HFFc6 (cell line): ENCODE measurements at regions not wholly inside any gene's neighbourhood (a gene's known extent, or its start where the extent isn't known, plus 50 kb on each side); places are given as distances from the start of the nearest gene placed in this dataset.

Experiments used
- DNase-seq: peaks from one replicate; pipeline ENCODE4 v3.0.0-alpha.2; 2018
- H3K27ac Mint-ChIP-seq: 2 replicates; pipeline ENCODE4 v1.8.0; 2020; ENCODE audit warnings: mild to moderate bottlenecking, mixed read lengths
- H3K27me3 Mint-ChIP-seq: 2 replicates; pipeline ENCODE4 v1.8.0; 2021; ENCODE audit warnings: mild to moderate bottlenecking, moderate library complexity, mixed read lengths; ENCODE audit not compliant: insufficient read depth
- H3K36me3 Mint-ChIP-seq: 2 replicates; pipeline ENCODE4 v1.8.0; 2021; ENCODE audit warnings: low read depth, mixed read lengths
- H3K4me1 Mint-ChIP-seq: 2 replicates; pipeline ENCODE4 v1.8.0; 2020; ENCODE audit warnings: low read depth, mixed read lengths
- H3K4me3 Mint-ChIP-seq: 2 replicates; pipeline ENCODE4 v1.8.0; 2020; ENCODE audit warnings: mild to moderate bottlenecking, moderate library complexity, mixed read lengths
- H3K9me3 Mint-ChIP-seq: 2 replicates; pipeline ENCODE4 v1.8.0; 2020; ENCODE audit warnings: mild to moderate bottlenecking, mixed read lengths
- TF ChIP-seq, protein P1 (sequence below): fragments of 200-600 bp; sonication (generic); IDR thresholded peaks from 2 replicates; pipeline ENCODE4 v1.5.0; 2021; ENCODE audit warnings: antibody characterized with exemption, mild to moderate bottlenecking

DNA sequence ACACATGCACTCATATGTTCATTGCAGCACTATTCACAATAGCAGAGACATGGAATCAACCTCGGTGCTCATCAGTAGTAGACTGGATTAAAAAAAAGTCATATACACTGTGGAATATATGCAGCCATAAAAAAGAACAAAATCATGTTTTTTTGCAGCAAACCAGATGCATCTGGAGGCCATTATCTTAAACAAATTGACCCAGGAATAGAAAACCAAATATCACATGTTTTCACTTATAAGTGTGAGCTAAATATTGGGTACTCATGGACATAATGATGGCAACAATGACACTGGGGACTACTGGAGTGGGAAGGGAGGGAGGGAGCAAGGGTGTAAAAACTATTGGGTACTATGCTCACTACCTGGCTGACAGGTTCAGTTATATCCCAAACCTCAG, 792.6 kb downstream of the EPHA4 start:
- Mint-ChIP-seq H3K4me1 (peaks cover 39% of the 10 kb centered on the region), H3K27ac (no peak overlapping the region), H3K27me3 (peaks cover 3% of the 10 kb centered on the region; the same call in 1 of the 2 replicates), H3K36me3 (peaks cover 12% of the 10 kb centered on the region; the same call in 1 of the 2 replicates), H3K9me3 (peaks cover 14% of the 10 kb centered on the region), H3K4me3 (no peak overlapping the region)
- no peak for DNase-seq
- TF ChIP-seq, protein P1, sequence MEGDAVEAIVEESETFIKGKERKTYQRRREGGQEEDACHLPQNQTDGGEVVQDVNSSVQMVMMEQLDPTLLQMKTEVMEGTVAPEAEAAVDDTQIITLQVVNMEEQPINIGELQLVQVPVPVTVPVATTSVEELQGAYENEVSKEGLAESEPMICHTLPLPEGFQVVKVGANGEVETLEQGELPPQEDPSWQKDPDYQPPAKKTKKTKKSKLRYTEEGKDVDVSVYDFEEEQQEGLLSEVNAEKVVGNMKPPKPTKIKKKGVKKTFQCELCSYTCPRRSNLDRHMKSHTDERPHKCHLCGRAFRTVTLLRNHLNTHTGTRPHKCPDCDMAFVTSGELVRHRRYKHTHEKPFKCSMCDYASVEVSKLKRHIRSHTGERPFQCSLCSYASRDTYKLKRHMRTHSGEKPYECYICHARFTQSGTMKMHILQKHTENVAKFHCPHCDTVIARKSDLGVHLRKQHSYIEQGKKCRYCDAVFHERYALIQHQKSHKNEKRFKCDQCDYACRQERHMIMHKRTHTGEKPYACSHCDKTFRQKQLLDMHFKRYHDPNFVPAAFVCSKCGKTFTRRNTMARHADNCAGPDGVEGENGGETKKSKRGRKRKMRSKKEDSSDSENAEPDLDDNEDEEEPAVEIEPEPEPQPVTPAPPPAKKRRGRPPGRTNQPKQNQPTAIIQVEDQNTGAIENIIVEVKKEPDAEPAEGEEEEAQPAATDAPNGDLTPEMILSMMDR, result no peak

DNA sequence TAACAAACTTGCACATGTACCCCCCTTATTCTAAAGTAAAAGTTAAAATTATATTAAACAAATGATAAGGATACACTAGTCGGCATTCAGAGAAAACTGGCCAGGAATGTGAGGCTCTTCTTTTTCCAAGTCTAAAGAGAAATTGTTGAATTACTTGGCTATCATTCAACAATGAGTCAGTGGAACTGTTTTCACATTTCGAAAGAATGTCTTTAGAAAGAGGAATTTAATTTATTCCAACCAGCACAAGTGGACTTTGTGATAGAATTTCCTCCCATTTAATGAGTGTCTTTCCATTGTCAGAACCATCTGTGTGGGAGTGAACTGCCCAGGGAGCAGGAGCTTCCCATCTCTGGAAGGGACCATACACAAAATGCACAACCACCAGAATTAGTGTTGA, 792.2 kb downstream of the EPHA4 start:
- peaks cover 14% of the 10 kb centered on the region for H3K9me3 Mint-ChIP-seq
- H3K36me3 Mint-ChIP-seq, result peaks cover 12% of the 10 kb centered on the region; the same call in 1 of the 2 replicates
- H3K4me1 Mint-ChIP-seq, result peaks cover 39% of the 10 kb centered on the region
- TF ChIP-seq, protein P1, result no peak
- peaks cover 3% of the 10 kb centered on the region; the same call in 1 of the 2 replicates for H3K27me3 Mint-ChIP-seq
- peak overlapping the region; percentile 18; the same call in 1 of the 2 replicates for H3K27ac Mint-ChIP-seq
- peak overlapping the region; percentile 27; the same call in 1 of the 2 replicates for H3K4me3 Mint-ChIP-seq
- DNase-seq, result peak; percentile 68

DNA sequence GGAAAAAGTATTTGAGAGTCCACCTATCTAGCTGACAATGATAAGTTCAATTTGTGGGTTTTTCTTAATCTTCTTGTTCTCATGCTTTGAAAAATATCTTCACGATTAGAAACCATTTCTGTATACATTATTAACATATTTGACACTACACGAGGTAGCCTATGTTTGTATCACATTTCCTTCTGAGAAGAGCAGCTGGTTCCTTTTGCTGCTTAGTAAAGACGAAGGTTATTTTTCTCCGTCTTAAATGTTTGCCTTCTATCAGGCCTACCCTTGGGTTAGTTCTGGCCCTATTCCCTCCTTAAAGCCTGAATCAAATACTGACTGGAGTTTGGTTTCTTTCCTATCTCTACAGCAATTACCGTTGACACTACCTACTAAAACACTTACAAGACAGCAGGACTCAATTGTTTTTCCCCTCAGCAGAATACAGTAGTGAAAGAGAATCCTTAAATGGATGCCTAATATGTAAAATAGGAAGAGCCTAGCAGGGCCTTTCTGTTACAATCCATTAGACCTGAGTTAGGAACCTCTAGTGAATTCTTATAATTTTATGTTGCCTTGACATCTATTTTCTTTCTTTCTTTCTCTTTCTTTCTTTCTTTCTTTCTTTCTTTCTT, 790.4 kb downstream of the EPHA4 start:
- Mint-ChIP-seq H3K27me3 (peaks cover 3% of the 10 kb centered on the region; the same call in 1 of the 2 replicates), H3K4me3 (no peak overlapping the region), H3K4me1 (peaks cover 22% of the 10 kb centered on the region), H3K9me3 (peaks cover 14% of the 10 kb centered on the region), H3K36me3 (peaks cover 12% of the 10 kb centered on the region; the same call in 1 of the 2 replicates), H3K27ac (no peak overlapping the region)
- DNase-seq, result no peak
- TF ChIP-seq, protein P1, result no peak

DNA sequence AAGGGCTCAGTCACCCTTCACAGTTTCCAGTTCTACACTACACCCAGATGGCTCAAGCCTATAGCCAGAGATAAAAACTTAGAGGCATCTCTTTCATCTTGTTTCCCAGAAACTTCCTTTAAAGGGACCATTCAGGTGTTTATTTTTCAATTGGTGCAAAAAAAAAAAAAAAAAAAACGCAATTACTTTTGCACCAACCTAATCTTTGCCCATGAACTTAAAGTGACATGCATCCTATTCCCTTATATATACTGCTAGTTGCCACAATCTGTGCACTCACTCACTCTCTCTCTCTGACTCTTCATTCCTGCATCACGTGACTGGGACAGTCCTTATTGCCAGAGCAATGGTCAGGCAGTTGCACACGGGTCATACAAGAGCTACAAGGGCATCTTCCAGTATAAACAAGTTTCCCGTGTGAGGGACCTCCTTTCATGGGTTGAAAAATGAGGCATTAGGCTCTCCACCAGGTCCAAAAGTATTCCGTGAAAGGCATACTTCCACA, 789.4 kb downstream of the EPHA4 start:
- TF ChIP-seq, protein P1, result no peak
- H3K27me3 Mint-ChIP-seq, result 0 out of 2 replicates have a peak, but pooled peaks cover 2% of the 10 kb centered on the region
- H3K4me1 Mint-ChIP-seq, result peaks cover 18% of the 10 kb centered on the region
- DNase-seq, result no peak
- no peak overlapping the region for H3K4me3 Mint-ChIP-seq
- no peak overlapping the region for H3K27ac Mint-ChIP-seq
- peaks cover 10% of the 10 kb centered on the region; the same call in 1 of the 2 replicates for H3K36me3 Mint-ChIP-seq
- peaks cover 14% of the 10 kb centered on the region for H3K9me3 Mint-ChIP-seq

DNA sequence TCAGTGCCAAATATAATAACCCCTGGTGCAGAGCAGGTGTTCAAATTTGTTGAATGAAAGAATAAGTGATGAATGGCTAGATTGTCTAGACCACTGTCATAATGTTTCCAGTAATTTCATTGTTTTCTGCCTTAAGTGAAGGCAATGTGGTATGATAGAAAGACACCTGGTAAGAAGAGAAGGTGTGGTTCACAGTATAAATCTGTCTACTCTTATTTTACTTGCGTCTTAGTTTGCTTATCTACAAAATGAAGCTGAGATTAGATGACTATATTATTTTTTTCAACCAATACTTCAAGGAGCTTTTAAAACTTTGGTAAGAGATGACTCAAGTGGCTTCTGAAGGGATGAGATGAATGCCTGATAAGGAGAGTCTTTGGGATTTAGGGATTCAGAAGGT, 788.4 kb downstream of the EPHA4 start:
- peaks cover 18% of the 10 kb centered on the region for H3K4me1 Mint-ChIP-seq
- H3K27me3 Mint-ChIP-seq, result 0 out of 2 replicates have a peak, but pooled peaks cover 1% of the 10 kb centered on the region
- DNase-seq, result no peak
- H3K9me3 Mint-ChIP-seq, result peaks cover 8% of the 10 kb centered on the region
- H3K4me3 Mint-ChIP-seq, result no peak overlapping the region
- H3K36me3 Mint-ChIP-seq, result no peaks in the 10 kb centered on the region; the same call in 1 of the 2 replicates
- H3K27ac Mint-ChIP-seq, result no peak overlapping the region
- TF ChIP-seq, protein P1, result no peak
